SK-N-SH treated with all-trans-retinoic acid at 6 μM for 48 hours (cell line): ENCODE measurements at regions not wholly inside any gene's neighbourhood (a gene's known extent, or its start where the extent isn't known, plus 50 kb on each side); places are given as distances from the start of the nearest gene placed in this dataset.
"Not testable (repeated sequence)": the region's sequence is repeated elsewhere in the genome, so short reads cannot be mapped to it uniquely, and the experiment has no call there.

Experiments used
- ARNTL ChIP-seq: fragments of 450-650 bp; formaldehyde crosslinking; IDR thresholded peaks from 2 replicates; pipeline ENCODE4 v1.5.0; 2020; ENCODE audit warnings: low read depth, mild to moderate bottlenecking, moderate library complexity, borderline replicate concordance
- BACH2 ChIP-seq: fragments of 250-450 bp; sonication (Bioruptor Pico); IDR thresholded peaks from 2 replicates; pipeline ENCODE4 v1.9.0; 2021; ENCODE audit warnings: mild to moderate bottlenecking, borderline replicate concordance
- CSDC2 ChIP-seq: fragments of 250-450 bp; sonication (Bioruptor Pico); IDR thresholded peaks from 2 replicates; pipeline ENCODE4 v1.5.0; 2020; ENCODE audit warnings: mild to moderate bottlenecking, moderate library complexity
- PPARA ChIP-seq: fragments of 250-450 bp; sonication (Bioruptor Pico); IDR thresholded peaks from 2 replicates; pipeline ENCODE4 v1.5.0; 2020; ENCODE audit warnings: mild to moderate bottlenecking, borderline replicate concordance
- RARB ChIP-seq: fragments of 250-450 bp; sonication (Bioruptor Pico); IDR thresholded peaks from 2 replicates; pipeline ENCODE4 v1.8.0; 2021; ENCODE audit warnings: mild to moderate bottlenecking, moderate library complexity
- ZFP3 ChIP-seq: fragments of 250-450 bp; sonication (Bioruptor Pico); IDR thresholded peaks from 2 replicates; pipeline ENCODE4 v1.5.0; 2020; ENCODE audit warnings: mild to moderate bottlenecking, moderate library complexity
- ZFP30 ChIP-seq: fragments of 450-650 bp; formaldehyde crosslinking; IDR thresholded peaks from 2 replicates; pipeline ENCODE4 v1.5.0; 2022; ENCODE audit warnings: mild to moderate bottlenecking, moderate library complexity
- ZNF565 ChIP-seq: fragments of 450-650 bp; formaldehyde crosslinking; conservative IDR thresholded peaks from 2 replicates; pipeline ENCODE4 v1.5.0; 2020; ENCODE audit warnings: low read depth, mild to moderate bottlenecking, moderate library complexity
- TF ChIP-seq, protein P1 (sequence below): fragments of 250-450 bp; sonication (Bioruptor Pico); IDR thresholded peaks from 2 replicates; pipeline ENCODE4 v1.8.0; 2020; ENCODE audit warnings: mild to moderate bottlenecking, moderate library complexity, borderline replicate concordance
- TF ChIP-seq, protein P2 (sequence below): fragments of 250-450 bp; sonication (Bioruptor Pico); IDR thresholded peaks from 2 replicates; pipeline ENCODE4 v1.5.0; 2020; ENCODE audit warnings: mild to moderate bottlenecking, moderate library complexity
- TF ChIP-seq, protein P3 (sequence below): fragments of 250-450 bp; sonication (Bioruptor Pico); IDR thresholded peaks from 2 replicates; pipeline ENCODE4 v1.5.1; 2021; ENCODE audit warnings: mild to moderate bottlenecking, moderate library complexity

DNA sequence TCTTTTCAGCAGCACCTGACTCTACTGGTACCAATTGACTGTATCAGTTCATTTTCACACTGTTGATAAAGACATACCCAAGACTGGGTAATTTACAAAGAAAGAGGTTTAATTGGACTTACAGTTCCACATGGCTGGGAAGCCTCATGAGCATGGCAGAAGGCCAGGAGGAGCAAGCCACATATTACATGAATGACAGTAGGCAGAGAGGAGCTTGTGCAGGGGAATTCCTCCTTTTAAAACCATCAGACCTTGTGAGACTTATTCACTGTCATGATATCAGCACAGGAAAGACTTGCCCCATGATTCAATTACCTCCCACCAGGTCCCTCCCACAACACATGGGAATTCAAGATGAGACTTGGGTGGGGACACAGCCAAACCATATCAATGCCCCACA lies 458.8 kb downstream of the GRIA2 start:
- TF ChIP-seq PPARA (CRISPR knock-in tag); CSDC2 (CRISPR knock-in tag); ZFP3 (CRISPR knock-in tag); ARNTL (CRISPR knock-in tag); ZNF565 (CRISPR knock-in tag); RARB (CRISPR knock-in tag); ZFP30; BACH2 (CRISPR knock-in tag): not testable (repeated sequence)
- TF ChIP-seq, protein P1, sequence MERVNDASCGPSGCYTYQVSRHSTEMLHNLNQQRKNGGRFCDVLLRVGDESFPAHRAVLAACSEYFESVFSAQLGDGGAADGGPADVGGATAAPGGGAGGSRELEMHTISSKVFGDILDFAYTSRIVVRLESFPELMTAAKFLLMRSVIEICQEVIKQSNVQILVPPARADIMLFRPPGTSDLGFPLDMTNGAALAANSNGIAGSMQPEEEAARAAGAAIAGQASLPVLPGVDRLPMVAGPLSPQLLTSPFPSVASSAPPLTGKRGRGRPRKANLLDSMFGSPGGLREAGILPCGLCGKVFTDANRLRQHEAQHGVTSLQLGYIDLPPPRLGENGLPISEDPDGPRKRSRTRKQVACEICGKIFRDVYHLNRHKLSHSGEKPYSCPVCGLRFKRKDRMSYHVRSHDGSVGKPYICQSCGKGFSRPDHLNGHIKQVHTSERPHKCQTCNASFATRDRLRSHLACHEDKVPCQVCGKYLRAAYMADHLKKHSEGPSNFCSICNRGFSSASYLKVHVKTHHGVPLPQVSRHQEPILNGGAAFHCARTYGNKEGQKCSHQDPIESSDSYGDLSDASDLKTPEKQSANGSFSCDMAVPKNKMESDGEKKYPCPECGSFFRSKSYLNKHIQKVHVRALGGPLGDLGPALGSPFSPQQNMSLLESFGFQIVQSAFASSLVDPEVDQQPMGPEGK, result not testable (repeated sequence)
- TF ChIP-seq, protein P2, sequence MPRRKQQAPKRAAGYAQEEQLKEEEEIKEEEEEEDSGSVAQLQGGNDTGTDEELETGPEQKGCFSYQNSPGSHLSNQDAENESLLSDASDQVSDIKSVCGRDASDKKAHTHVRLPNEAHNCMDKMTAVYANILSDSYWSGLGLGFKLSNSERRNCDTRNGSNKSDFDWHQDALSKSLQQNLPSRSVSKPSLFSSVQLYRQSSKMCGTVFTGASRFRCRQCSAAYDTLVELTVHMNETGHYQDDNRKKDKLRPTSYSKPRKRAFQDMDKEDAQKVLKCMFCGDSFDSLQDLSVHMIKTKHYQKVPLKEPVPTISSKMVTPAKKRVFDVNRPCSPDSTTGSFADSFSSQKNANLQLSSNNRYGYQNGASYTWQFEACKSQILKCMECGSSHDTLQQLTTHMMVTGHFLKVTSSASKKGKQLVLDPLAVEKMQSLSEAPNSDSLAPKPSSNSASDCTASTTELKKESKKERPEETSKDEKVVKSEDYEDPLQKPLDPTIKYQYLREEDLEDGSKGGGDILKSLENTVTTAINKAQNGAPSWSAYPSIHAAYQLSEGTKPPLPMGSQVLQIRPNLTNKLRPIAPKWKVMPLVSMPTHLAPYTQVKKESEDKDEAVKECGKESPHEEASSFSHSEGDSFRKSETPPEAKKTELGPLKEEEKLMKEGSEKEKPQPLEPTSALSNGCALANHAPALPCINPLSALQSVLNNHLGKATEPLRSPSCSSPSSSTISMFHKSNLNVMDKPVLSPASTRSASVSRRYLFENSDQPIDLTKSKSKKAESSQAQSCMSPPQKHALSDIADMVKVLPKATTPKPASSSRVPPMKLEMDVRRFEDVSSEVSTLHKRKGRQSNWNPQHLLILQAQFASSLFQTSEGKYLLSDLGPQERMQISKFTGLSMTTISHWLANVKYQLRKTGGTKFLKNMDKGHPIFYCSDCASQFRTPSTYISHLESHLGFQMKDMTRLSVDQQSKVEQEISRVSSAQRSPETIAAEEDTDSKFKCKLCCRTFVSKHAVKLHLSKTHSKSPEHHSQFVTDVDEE (CRISPR knock-in tag), result not testable (repeated sequence)
- TF ChIP-seq, protein P3, sequence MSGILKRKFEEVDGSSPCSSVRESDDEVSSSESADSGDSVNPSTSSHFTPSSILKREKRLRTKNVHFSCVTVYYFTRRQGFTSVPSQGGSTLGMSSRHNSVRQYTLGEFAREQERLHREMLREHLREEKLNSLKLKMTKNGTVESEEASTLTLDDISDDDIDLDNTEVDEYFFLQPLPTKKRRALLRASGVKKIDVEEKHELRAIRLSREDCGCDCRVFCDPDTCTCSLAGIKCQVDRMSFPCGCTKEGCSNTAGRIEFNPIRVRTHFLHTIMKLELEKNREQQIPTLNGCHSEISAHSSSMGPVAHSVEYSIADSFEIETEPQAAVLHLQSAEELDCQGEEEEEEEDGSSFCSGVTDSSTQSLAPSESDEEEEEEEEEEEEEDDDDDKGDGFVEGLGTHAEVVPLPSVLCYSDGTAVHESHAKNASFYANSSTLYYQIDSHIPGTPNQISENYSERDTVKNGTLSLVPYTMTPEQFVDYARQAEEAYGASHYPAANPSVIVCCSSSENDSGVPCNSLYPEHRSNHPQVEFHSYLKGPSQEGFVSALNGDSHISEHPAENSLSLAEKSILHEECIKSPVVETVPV (CRISPR knock-in tag), result not testable (repeated sequence)
